PC-3 (cell line): ENCODE measurements at regions not wholly inside any gene's neighbourhood (a gene's known extent, or its start where the extent isn't known, plus 50 kb on each side); places are given as distances from the start of the nearest gene placed in this dataset.

Source experiments
- ATAC-seq: fragments of 200-7000 bp; cut with Tn5 transposase; 2 replicates; pipeline ENCODE4 v1.9.1; 2020; ENCODE audit warnings: mild to moderate bottlenecking, moderate library complexity
- BruUV-seq: library from RNA; stranded (reverse); fragments of 400-500 nt; replicated peaks from 2 replicates; lab custom pipeline; 2021; lab: Mats Ljungman, UMichigan
- CTCF ChIA-PET: fragments of 300-600 bp; sonication (Branson Sonifier 250); formaldehyde crosslinking; loops from one replicate; lab custom pipeline; 2022; ENCODE audit warnings: antibody characterized with exemption; lab: Charles Lee
- POLR2A ChIA-PET: fragments of 300-600 bp; sonication (Branson Sonifier 250); formaldehyde crosslinking; loops from one replicate; lab custom pipeline; 2022; ENCODE audit warnings: antibody characterized with exemption; ENCODE audit not compliant: unreplicated experiment; lab: Charles Lee
- DNase-seq: peaks from one replicate; pipeline ENCODE4 v3.0.0-alpha.2; 2015
- H2AFZ ChIP-seq: fragments of 300-600 bp; sonication (generic); 2 replicates; pipeline ENCODE4 v1.6.0; 2016; ENCODE audit warnings: antibody characterized with exemption, low read length
- H3F3A ChIP-seq: fragments of 300-600 bp; sonication (generic); one replicate; pipeline ENCODE4 v1.6.0; 2017; ENCODE audit warnings: antibody characterized with exemption, low read length, control low read depth, mild to moderate bottlenecking; ENCODE audit not compliant: unreplicated experiment
- H3K27ac ChIP-seq: fragments of 300-600 bp; sonication (generic); 2 replicates; pipeline ENCODE4 v1.5.1; 2016; ENCODE audit warnings: mild to moderate bottlenecking, low read length
- H3K27me3 ChIP-seq: fragments of 300-600 bp; sonication (generic); 2 replicates; pipeline ENCODE4 v1.6.1; 2016; ENCODE audit warnings: low read length, mixed read lengths
- H3K36me3 ChIP-seq: fragments of 300-600 bp; sonication (generic); 2 replicates; pipeline ENCODE4 v1.6.1; 2016; ENCODE audit warnings: low read depth, mixed run types, low read length, mixed read lengths
- H3K4me1 ChIP-seq: fragments of 300-600 bp; sonication (generic); 2 replicates; pipeline ENCODE4 v1.5.1; 2016; ENCODE audit warnings: low read length; ENCODE audit not compliant: insufficient read depth
- H3K4me2 ChIP-seq: fragments of 300-600 bp; sonication (generic); 2 replicates; pipeline ENCODE4 v1.6.0; 2016; ENCODE audit warnings: low read length
- H3K4me3 ChIP-seq: fragments of 300-600 bp; sonication (generic); 2 replicates; pipeline ENCODE4 v1.5.1; 2016; ENCODE audit warnings: mild to moderate bottlenecking, low read length, mixed read lengths
- H3K79me2 ChIP-seq: fragments of 300-600 bp; sonication (generic); 2 replicates; pipeline ENCODE4 v1.6.1; 2017; ENCODE audit warnings: low read length, mixed read lengths
- H3K9ac ChIP-seq: fragments of 300-600 bp; sonication (generic); 2 replicates; pipeline ENCODE4 v1.6.0; 2016; ENCODE audit warnings: mild to moderate bottlenecking, low read length
- H3K9me2 ChIP-seq: fragments of 300-600 bp; sonication (generic); replicated peaks from 2 replicates; pipeline ENCODE4 v1.6.1; 2016; ENCODE audit warnings: mixed run types, low read length, mixed read lengths
- H3K9me3 ChIP-seq: fragments of 300-600 bp; sonication (generic); 2 replicates; pipeline ENCODE4 v1.6.1; 2016; ENCODE audit warnings: low read length, mixed read lengths
- H4K20me1 ChIP-seq: fragments of 300-600 bp; sonication (generic); 2 replicates; pipeline ENCODE4 v1.6.1; 2016; ENCODE audit warnings: low read length, mixed read lengths
- EZH2 ChIP-seq: fragments of 300-600 bp; sonication (generic); IDR thresholded peaks from one replicate; pipeline ENCODE4 v1.6.1; 2017; ENCODE audit warnings: antibody characterized with exemption, mild to moderate bottlenecking, low read length; ENCODE audit not compliant: unreplicated experiment
- EZH2phosphoT487 ChIP-seq: fragments of 300-600 bp; sonication (generic); IDR thresholded peaks from 2 replicates; pipeline ENCODE4 v1.6.1; 2018; ENCODE audit warnings: mild to moderate bottlenecking, antibody characterized with exemption, low read length, borderline replicate concordance
- intact Hi-C: fragments of 100-400 bp; cut with micrococcal nuclease; formaldehyde crosslinking; loops from 2 replicates; pipeline ENCODE4 v1.9.0; 2023
- TF ChIP-seq, protein P1 (sequence below): fragments of 300-600 bp; sonication (generic); conservative IDR thresholded peaks from 2 replicates; pipeline ENCODE4 v1.5.1; 2017; ENCODE audit warnings: antibody characterized with exemption, low read depth, mild to moderate bottlenecking, low read length

DNA sequence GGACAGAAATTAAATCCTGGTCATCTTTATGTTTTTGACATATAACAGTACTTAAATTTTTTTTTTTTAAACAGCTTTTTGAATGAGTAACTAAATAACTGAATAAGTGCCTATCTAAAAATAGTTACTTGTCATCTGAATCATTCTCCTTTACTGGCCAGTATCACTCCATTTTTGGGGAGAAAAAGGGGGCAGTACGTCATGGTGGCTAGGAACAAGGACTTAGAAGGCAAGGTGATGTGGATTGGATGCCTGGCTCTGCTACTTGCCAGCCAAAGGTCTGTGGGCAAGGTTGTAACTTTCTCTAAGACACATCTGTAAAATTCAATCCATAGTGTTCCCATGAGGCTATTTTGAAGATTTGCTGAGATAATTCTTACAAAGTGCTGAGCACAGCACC, 220.4 kb upstream of the DEPDC1 start:
- TF ChIP-seq EZH2phosphoT487: no peak
- TF ChIP-seq, protein P1, sequence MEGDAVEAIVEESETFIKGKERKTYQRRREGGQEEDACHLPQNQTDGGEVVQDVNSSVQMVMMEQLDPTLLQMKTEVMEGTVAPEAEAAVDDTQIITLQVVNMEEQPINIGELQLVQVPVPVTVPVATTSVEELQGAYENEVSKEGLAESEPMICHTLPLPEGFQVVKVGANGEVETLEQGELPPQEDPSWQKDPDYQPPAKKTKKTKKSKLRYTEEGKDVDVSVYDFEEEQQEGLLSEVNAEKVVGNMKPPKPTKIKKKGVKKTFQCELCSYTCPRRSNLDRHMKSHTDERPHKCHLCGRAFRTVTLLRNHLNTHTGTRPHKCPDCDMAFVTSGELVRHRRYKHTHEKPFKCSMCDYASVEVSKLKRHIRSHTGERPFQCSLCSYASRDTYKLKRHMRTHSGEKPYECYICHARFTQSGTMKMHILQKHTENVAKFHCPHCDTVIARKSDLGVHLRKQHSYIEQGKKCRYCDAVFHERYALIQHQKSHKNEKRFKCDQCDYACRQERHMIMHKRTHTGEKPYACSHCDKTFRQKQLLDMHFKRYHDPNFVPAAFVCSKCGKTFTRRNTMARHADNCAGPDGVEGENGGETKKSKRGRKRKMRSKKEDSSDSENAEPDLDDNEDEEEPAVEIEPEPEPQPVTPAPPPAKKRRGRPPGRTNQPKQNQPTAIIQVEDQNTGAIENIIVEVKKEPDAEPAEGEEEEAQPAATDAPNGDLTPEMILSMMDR: no peak
- TF ChIP-seq EZH2: no peak
- no peak overlapping the region for H3K27ac ChIP-seq
- DNase-seq (no peak), ATAC-seq (no peak)
- no peak overlapping the region for H3K4me3 ChIP-seq
- no peak overlapping the region for H2AFZ ChIP-seq
- H3K36me3 ChIP-seq: no peaks in the 10 kb centered on the region
- H4K20me1 ChIP-seq: no peaks in the 10 kb centered on the region
- no peaks in the 10 kb centered on the region for H3K79me2 ChIP-seq
- H3K4me2 ChIP-seq: no peak overlapping the region
- intact Hi-C loops: no loop called here
- BruUV-seq: no TSS peak
- no peaks in the 10 kb centered on the region for H3F3A ChIP-seq
- 0 out of 2 replicates have a peak, but pooled peaks cover 5% of the 10 kb centered on the region for H3K27me3 ChIP-seq
- no peaks in the 10 kb centered on the region for H3K4me1 ChIP-seq
- no peaks in the 10 kb centered on the region for H3K9me3 ChIP-seq
- no peak overlapping the region for H3K9ac ChIP-seq
- POLR2A ChIA-PET: no interaction called here
- no peaks in the 10 kb centered on the region for H3K9me2 ChIP-seq
- CTCF ChIA-PET: no interaction called here

DNA sequence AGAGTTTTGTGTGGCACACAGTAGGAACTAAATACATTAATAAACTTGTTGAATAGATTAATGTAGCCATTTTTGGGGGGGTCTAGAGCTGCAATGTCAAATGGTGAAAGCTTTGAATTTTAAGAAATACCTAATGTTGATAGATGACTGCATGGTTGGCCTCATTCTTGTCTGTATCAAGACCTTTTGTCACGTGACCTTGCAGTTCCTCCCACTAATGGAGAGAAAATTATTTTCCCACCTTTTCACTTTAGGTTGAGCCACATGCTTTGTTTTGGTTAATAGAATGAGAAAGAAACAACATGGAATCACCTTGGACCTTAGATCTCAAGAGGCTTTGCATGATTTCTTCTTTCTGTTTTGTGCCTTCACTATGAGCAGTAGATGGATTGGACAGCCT, 223.6 kb upstream of the DEPDC1 start:
- Histone ChIP-seq H3K27me3 (0 out of 2 replicates have a peak, but pooled peaks cover 5% of the 10 kb centered on the region), H3K4me3 (no peak overlapping the region), H3F3A (no peaks in the 10 kb centered on the region), H3K27ac (no peak overlapping the region), H4K20me1 (no peaks in the 10 kb centered on the region), H3K4me2 (no peak overlapping the region), H3K9me2 (no peaks in the 10 kb centered on the region), H3K9me3 (no peaks in the 10 kb centered on the region), H2AFZ (no peak overlapping the region), H3K9ac (no peak overlapping the region), H3K79me2 (no peaks in the 10 kb centered on the region), H3K36me3 (no peaks in the 10 kb centered on the region), H3K4me1 (no peaks in the 10 kb centered on the region)
- no TSS peak for BruUV-seq
- no peak for DNase-seq
- intact Hi-C loops: no loop called here
- ATAC-seq: no peak
- no peak for TF ChIP-seq EZH2
- TF ChIP-seq EZH2phosphoT487: no peak
- POLR2A ChIA-PET: no interaction called here
- CTCF ChIA-PET: no interaction called here

DNA sequence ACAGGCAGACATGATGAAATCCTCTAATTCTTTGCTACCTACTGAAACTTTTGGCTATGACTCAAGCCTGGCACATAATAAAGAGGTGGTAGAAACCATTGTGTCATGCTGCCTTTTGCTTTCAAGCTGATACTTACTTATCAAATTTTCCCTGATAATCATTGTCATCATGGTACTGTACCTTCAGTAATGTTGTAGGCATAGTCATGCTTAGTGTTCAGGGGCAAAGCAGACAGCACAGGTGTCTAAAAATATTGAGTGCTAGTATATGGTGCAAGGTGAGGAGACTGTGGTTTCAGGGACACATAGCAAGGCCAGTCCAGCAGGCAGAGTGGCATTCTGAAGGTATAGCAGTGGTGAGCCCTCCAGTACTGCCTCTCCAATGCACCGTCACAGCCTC, 226.9 kb upstream of the DEPDC1 start:
- DNase-seq: no peak
- no peak overlapping the region for H3K4me3 ChIP-seq
- BruUV-seq: no TSS peak

More for the DNA sequence above, 226.9 kb upstream of the DEPDC1 start:
- TF ChIP-seq, protein P1: no peak
- TF ChIP-seq EZH2phosphoT487: no peak
- no peak for TF ChIP-seq EZH2
- Histone ChIP-seq H3K9me2 (no peaks in the 10 kb centered on the region), H3K9me3 (no peaks in the 10 kb centered on the region), H4K20me1 (no peaks in the 10 kb centered on the region), H2AFZ (no peak overlapping the region), H3K27me3 (peaks cover 9% of the 10 kb centered on the region; the same call in 1 of the 2 replicates), H3K4me2 (no peak overlapping the region), H3K9ac (no peak overlapping the region), H3K27ac (no peak overlapping the region), H3F3A (no peaks in the 10 kb centered on the region), H3K79me2 (no peaks in the 10 kb centered on the region), H3K36me3 (no peaks in the 10 kb centered on the region), H3K4me1 (no peaks in the 10 kb centered on the region)
- CTCF ChIA-PET: no interaction called here
- POLR2A ChIA-PET: no interaction called here
- no peak for ATAC-seq
- intact Hi-C loops: no loop called here
